SW480 (cell line): ENCODE measurements at regions not wholly inside any gene's neighbourhood (a gene's known extent, or its start where the extent isn't known, plus 50 kb on each side); places are given as distances from the start of the nearest gene placed in this dataset.

Source experiments
- DNase-seq: peaks from one replicate; pipeline ENCODE4 v3.0.0-alpha.2; 2016; ENCODE audit warnings: low spot score

- no peak for DNase-seq
Observed at GRCh38 chr2:173821451-173821850, 143.7 kb downstream of the SP3 start.

GRCh38 chr2:173822889-173823542 is 142.2 kb downstream of the SP3 start:
- DNase-seq: no peak

GRCh38 chr2:173823543-173823939 is 141.6 kb downstream of the SP3 start:
- no peak for DNase-seq

GRCh38 chr2:173828189-173829142 is 136.7 kb downstream of the SP3 start:
- no peak for DNase-seq

DNA sequence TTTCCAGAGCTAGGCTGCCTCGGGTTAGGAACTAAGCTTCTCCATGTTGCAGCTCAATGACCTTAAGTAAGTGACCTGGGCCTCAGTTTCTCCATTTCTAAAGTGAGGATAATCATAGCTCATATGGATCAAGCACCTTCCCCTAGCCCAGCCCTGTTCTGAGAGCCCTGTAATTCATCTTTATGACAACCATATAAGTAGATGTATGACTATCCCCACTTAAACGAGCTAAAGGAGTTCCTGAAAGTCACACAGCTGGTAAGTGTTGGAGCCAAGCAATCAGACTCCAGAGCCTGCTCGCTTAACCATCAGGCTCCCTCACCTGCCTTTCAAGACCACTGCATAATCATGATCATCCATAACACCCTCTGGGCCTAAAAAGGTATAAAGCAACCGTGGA is 135.4 kb downstream of the SP3 start:
- no peak for DNase-seq

DNA sequence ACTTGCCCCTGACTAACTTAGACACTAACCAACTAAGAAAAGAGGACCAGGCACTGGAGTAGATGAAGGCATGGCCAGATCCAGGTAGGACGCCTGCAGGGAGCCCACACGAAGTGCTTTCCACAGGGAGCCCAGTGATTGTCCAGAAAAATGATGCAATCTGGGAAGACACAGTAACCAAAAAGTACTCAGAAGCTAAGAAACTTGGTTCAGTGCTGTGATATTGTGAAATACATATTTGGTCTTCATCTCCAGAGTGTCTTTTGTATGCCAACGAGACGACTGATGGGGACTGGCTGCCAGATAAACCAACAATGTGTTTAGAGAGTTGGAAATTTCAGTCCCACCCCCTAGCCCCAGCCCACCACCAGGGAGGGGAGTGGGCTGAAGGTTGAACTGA is 135.0 kb downstream of the SP3 start:
- no peak for DNase-seq

DNA sequence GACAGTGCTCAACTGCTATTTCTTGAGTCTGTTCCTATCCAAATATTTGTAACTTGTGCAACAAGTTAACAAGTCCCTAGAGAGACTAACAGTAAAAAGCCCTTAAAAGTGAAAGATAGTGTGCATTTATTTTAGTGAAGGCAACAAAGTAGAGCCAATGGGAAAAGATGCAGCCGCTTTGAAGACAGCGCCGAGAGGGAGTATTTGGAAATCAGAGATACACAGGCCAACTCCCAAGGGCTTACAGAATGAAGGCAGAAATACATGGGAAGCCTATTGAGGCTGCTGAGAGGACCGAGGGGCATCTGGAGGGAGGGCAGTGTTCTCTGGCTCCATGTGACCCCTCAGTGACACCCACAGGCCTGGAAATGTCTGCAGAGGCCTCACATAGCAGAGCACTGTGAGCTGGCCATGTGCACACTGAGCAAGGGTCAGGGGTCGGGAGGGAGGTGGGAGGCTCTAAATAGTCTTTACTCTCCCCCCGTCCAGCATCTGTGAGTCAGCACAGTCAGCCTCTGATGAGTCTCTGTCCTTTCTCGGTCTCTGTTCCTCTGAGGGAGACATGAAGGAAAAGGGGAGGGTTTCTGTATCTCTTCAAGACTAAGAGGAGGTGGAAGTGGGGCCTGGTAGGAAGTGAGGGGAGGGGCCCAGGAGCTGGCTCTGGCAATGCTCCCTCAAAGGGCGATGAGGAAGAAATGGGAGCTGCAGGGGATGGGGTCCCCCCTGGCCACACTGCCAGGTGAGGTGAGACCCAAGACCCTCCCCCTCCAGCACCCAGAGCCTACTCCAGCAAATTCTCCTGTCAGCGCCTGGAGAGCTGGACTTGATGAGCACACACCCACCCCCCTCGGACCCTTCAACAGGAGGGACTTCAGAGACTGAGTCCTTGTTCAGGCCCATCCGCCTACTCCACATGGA is 133.6 kb downstream of the SP3 start:
- no peak for DNase-seq

GRCh38 chr2:173834141-173834540 is 131.0 kb downstream of the SP3 start:
- DNase-seq: no peak

DNA sequence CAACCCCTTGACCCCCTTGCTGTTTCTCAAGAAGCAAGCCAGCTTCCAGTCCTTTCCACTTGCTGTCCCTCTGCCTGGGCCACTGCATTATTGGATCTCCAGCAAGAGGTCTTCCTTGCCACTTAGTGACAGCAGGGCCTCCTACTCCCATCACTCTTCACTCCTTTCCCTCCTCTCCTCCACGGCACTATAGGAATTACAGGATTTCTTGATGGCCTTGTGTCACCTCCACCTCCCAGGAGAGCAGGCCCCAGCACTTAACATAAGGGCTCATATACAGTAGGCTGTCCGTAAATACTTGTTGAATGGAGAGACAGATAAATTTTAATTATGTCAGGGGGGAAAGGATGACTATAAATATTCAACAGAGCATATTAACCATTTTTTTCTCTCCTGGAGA is 129.4 kb downstream of the SP3 start:
- no peak for DNase-seq

GRCh38 chr2:173841110-173841509 is 124.1 kb downstream of the SP3 start:
- DNase-seq: no peak

DNA sequence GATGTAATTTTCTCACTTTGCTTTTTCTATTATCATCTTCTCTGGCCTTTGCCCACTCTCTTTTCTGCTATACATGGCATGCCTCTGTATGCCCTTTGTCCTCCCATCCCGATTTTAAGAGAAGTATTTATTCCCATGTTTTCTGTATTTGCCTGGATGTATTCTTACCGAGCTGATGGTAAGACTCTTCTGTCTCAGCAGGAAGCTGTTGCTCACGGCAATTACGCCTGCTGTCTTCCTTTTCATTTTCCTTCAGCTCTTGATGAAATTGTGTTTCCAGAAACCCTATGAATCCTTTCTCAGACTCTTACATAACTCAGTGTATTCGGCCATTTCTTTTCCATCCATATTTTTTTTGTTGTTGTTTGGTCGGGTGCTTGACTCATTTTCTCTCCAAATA is 121.6 kb downstream of the SP3 start:
- DNase-seq: no peak

DNA sequence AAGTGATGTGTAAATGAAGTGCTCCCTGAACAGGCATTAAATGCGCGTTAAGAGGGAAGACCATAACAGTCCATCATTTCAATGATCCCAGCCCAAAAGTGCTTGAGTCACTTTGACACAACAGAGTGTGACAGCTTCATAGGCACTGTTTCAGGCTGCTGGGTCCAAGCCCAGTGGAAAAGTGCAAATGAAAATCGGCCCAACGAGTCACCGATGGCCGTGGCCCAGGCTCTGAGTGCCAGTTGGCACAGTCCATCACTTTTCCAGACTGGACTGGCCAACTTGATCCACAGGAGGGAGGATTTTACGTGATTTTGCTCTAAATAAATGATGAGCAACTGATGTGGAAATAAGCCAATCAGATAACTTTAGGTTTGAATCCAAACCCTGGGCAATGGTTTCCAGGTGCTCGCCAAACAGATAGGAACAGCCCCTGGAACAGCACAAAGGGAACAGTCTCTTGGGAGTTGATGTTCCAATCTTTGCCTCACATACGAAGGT is 114.0 kb downstream of the SP3 start:
- DNase-seq: no peak

GRCh38 chr2:173854141-173854540 is 111.0 kb downstream of the SP3 start:
- DNase-seq: no peak

DNA sequence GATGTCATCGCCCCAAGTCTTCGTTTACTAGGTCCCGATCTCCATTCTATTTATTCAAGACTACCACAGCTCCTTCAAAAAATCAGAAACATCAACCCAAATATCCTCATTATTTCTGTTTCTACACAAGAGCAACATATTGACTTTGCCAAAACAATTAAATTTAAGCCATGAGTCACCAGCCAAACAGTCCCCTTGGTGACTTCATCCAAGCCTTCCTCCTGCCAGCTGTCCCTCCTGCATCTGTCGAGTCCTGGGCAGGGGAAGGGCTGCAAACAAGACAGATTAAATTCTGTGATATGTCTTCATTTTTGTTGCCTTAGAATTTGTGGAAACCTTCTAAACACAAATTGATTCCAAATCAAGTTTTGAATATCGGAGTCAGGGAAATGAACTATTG is 110.3 kb downstream of the SP3 start:
- no peak for DNase-seq

DNA sequence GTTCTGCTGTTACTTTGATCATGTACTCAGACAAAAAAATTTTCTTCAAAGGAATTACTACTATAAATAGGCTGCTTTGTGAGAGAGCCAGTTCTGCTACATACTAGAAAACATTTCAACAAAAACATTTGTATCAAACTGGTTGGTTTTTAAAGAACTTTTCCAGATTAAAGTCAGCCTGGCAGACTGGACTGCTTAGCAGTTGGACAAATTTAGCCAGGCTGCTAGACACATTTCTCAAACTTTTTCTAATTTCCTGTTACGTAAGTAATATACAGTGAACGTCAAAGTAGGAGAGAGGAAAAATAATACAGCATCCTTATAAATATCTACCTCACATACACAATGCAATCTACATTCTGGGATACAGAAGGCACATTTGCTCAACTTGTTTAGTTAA is 109.5 kb downstream of the SP3 start:
- no peak for DNase-seq
